ENCODE measurements at regions not wholly inside any gene's neighbourhood (a gene's known extent, or its start where the extent isn't known, plus 50 kb on each side); places are given as distances from the start of the nearest gene placed in this dataset.

- DNase-seq, result no peak
- H3K4me3 ChIP-seq (ENCODE audit: low read depth in 2 of 2, low read length in 1 of 2), result no peak overlapping the region
- H2AFZ ChIP-seq (ENCODE audit: low read depth), result no peak overlapping the region
- H3K9me2 ChIP-seq, result no peaks in the 10 kb centered on the region
- H3K27me3 ChIP-seq (ENCODE audit: insufficient read depth), result no peaks in the 10 kb centered on the region; the same call in 1 of the 2 replicates
- H3K9me3 ChIP-seq, result no peaks in the 10 kb centered on the region
- 3% methylated on average over 2 of the region's 2 CpGs for WGBS (ENCODE audit: low lambda C conversion rate)
- no peak overlapping the region for H3K27ac ChIP-seq (ENCODE audit: low read depth in 2 of 2, low read length in 1 of 2)
- no peak overlapping the region for H3K9ac ChIP-seq
- no peaks in the 10 kb centered on the region for H3K79me2 ChIP-seq (ENCODE audit: insufficient read depth)
- ChIA-PET POLR2A (no interaction called here), CTCF (interaction anchor here (0.7 to 1.5 kb wide), 9 partner anchors 10 to 148 kb away, joined by 3 read pairs; no protein-coding TSS in a partner anchor)
- no peaks in the 10 kb centered on the region for H3K4me1 ChIP-seq (ENCODE audit: control insufficient read depth in 1 of 2, insufficient read depth in 2 of 2, low read depth in 1 of 2, low read length in 1 of 2)
- H3K36me3 ChIP-seq (replicated peaks in 1 of 2; ENCODE audit: control insufficient read depth in 1 of 2, insufficient read depth in 2 of 2, low read length in 1 of 2), result no peaks in the 10 kb centered on the region
- H4K20me1 ChIP-seq (ENCODE audit: insufficient read depth), result no peaks in the 10 kb centered on the region
- H3F3A ChIP-seq (replicated peaks; ENCODE audit: insufficient read depth), result no peaks in the 10 kb centered on the region
- no peak overlapping the region for H3K4me2 ChIP-seq
- TF ChIP-seq USF1 (IDR thresholded peaks at IDR 0.05; ENCODE audit: borderline replicate concordance, low read depth) (no peak), FOSL2 (IDR thresholded peaks at IDR 0.05; ENCODE audit: borderline replicate concordance, low read depth) (no peak), GABPA (IDR thresholded peaks at IDR 0.05; ENCODE audit: low read depth) (no peak), FOXJ3 (CRISPR knock-in tag; IDR thresholded peaks at IDR 0.05) (no peak), POLR2AphosphoS5 (IDR thresholded peaks at IDR 0.05; ENCODE audit: low read depth, low read length) (no peak), ELF1 (IDR thresholded peaks at IDR 0.05) (no peak), REST (IDR thresholded peaks at IDR 0.05; ENCODE audit: low read depth, low read length) (no peak), ZBTB33 (IDR thresholded peaks at IDR 0.05; ENCODE audit: borderline replicate concordance, low read depth) (no peak), USF2 (IDR thresholded peaks at IDR 0.05; ENCODE audit: borderline replicate concordance, low read depth, low read length) (no peak), MEF2A (IDR thresholded peaks at IDR 0.05; ENCODE audit: borderline replicate concordance, low read depth) (no peak), NFIC (IDR thresholded peaks at IDR 0.05; ENCODE audit: borderline replicate concordance) (no peak), SIN3A (IDR thresholded peaks at IDR 0.05; ENCODE audit: borderline replicate concordance, low read depth, low read length) (no peak), TCF12 (IDR thresholded peaks at IDR 0.05) (no peak), MAX (IDR thresholded peaks at IDR 0.05; ENCODE audit: low read depth) (no peak), NRF1 (IDR thresholded peaks at IDR 0.05; ENCODE audit: low read depth, low read length) (no peak), YY1 (IDR thresholded peaks at IDR 0.05; ENCODE audit: low read depth) (no peak), RCOR1 (IDR thresholded peaks at IDR 0.05; ENCODE audit: low read length) (no peak), MXI1 (IDR thresholded peaks at IDR 0.05; ENCODE audit: low read depth, low read length) (no peak), TAF1 (IDR thresholded peaks at IDR 0.05; ENCODE audit: borderline replicate concordance, low read depth, low read length) (no peak), EZH2phosphoT487 (IDR thresholded peaks at IDR 0.05; ENCODE audit: borderline replicate concordance, low read depth) (no peak)
These were observed 93.7 kb upstream of the SGCG start for GRCh38 chr13:23086968-23087623.

All from SK-N-SH (cell line).